Stomach (tissue), 8 donors: ENCODE measurements at regions not wholly inside any gene's neighbourhood (a gene's known extent, or its start where the extent isn't known, plus 50 kb on each side); places are given as distances from the start of the nearest gene placed in this dataset.
"Not testable (repeated sequence)": the region's sequence is repeated elsewhere in the genome, so short reads cannot be mapped to it uniquely, and the experiment has no call there.

ENCODE experiments used
- DNase-seq, 2 donors: peaks; one replicate each; pipeline versions ENCODE4 v3.0.0 to v3.0.0-alpha.2; 2013 to 2019
- H3K27ac ChIP-seq, 5 donors: fragments of 200-600 bp in 4 of 5; sonication (generic) in 4 of 5; one replicate each; pipeline ENCODE4 v1.5.1; 2013 to 2019; ENCODE audit warnings: mild to moderate bottlenecking in 1 of 5, moderate library complexity in 1 of 5
- H3K27me3 ChIP-seq, 3 donors: fragments of 200-600 bp; sonication (generic); one replicate each; pipeline ENCODE4 v1.5.1; 2017 to 2019; ENCODE audit warnings: mixed run types in 1 of 3
- H3K36me3 ChIP-seq, 4 donors: fragments of 200-600 bp; sonication (generic); 1 replicate in 3 of 4; 2 replicates in 1 of 4; pipeline ENCODE4 v1.5.1; 2016 to 2019
- H3K4me1 ChIP-seq, 4 donors: fragments of 200-600 bp; sonication (generic); one replicate each; pipeline ENCODE4 v1.5.1; 2016 to 2019
- H3K4me3 ChIP-seq, 4 donors: fragments of 200-600 bp; sonication (generic) in 3 of 4; one replicate each; pipeline ENCODE4 v1.5.1; 2016 to 2019; ENCODE audit warnings: mild to moderate bottlenecking in 1 of 4
- H3K9me3 ChIP-seq, 4 donors: fragments of 200-600 bp; sonication (generic); one replicate each; pipeline ENCODE4 v1.5.1; 2016 to 2019
- CTCF ChIP-seq, 7 experiments: fragments of 450-650 bp in 4 of 7; fragments of 200-600 bp in 3 of 7; sonication (generic) in 3 of 7; IDR thresholded peaks; one replicate each; pipeline ENCODE4 v1.5.1; 2016 to 2019; ENCODE audit warnings: antibody characterized with exemption in 7 of 7, control low read depth in 2 of 7, mild to moderate bottlenecking in 1 of 7
- EP300 ChIP-seq: sonication (generic); formaldehyde crosslinking; IDR thresholded peaks from one replicate; pipeline ENCODE4 v1.6.1; 2017; ENCODE audit warnings: antibody characterized with exemption
- POLR2A ChIP-seq, 4 donors: fragments of 450-650 bp; IDR thresholded peaks; one replicate each; pipeline ENCODE4 v1.6.1; 2016; ENCODE audit warnings: antibody characterized with exemption in 4 of 4, control low read depth in 2 of 4, mild to moderate bottlenecking in 1 of 4, moderate library complexity in 1 of 4
- POLR2AphosphoS5 ChIP-seq, 3 donors: sonication (generic); formaldehyde crosslinking; IDR thresholded peaks; one replicate each; pipeline ENCODE4 v1.6.1; 2016; ENCODE audit warnings: antibody characterized with exemption in 3 of 3
- WGBS, 5 donors: extraction: QIAGEN DNeasy Blood & Tissue Kit in 3 of 5; methylation state at CpG; one replicate each; pipeline versions ENCODE4 v1.1.5 to v1.1.7; 2013 to 2018; 5-methylcytosine and 5-hydroxymethylcytosine counted together
- intact Hi-C: fragments of 100-400 bp; cut with DNase I; formaldehyde crosslinking; loops from one replicate; pipeline ENCODE4 v1.15.1; 2023; ENCODE audit warnings: low total_unique reads
- donor health status: healthy with polysubstance abuse.
- donor health status: Bipolar disorder and iron deficiency.
- donor health status: healthy.

- Histone ChIP-seq H3K9me3 (no peaks in the 10 kb centered on the region), H3K4me3 (no peak overlapping the region), H3K4me1 (peaks cover 0 to 6% (median 0%) of the 10 kb centered on the region in 4 donors), H3K27ac (no peak overlapping the region), H3K27me3 (no peaks in the 10 kb centered on the region), H3K36me3 (no peaks in the 10 kb centered on the region)
- intact Hi-C loops = no loop called here
- 87 to 97% (median 93%) methylated on average over 3 of the region's 3 CpGs for WGBS, 5 donors
- TF ChIP-seq EP300 (no peak), CTCF (IDR thresholded peaks at IDR 0.05) (no peak), POLR2A (IDR thresholded peaks at IDR 0.05) (no peak)
- no peak for DNase-seq
Measured at GRCh38 chr4:167893531-167893930, 198.8 kb upstream of the ANXA10 start.

DNA sequence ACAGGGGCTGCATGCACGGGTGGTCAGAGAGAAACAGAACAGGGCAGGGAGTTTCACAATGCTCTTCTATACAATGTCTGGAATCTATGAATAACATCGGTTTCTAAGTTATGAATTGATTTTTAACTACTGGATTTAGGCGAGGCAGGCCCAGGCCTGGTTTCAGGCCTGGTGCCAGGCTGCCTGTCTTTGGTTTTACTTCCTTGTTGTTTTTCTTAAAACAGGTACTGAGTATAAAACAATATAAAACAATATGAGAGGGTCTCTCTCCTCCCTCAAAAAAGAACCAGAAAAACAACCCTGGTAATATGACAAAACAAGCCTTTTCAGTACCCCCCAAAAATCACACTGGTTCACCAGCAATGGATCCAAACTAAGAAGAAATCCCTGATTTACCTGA lies 196.1 kb upstream of the ANXA10 start:
- H3K27me3 ChIP-seq, H3K27ac ChIP-seq, H3K36me3 ChIP-seq, H3K4me3 ChIP-seq, intact Hi-C loops, H3K4me1 ChIP-seq, H3K9me3 ChIP-seq, DNase-seq: not testable (repeated sequence)
- 23 to 44% (median 29%) methylated on average over 2 to 3 of the region's 3 CpGs for WGBS, 5 donors

GRCh38 chr4:167897116-167897515 lies 195.2 kb upstream of the ANXA10 start:
- DNase-seq = peak in 1 of 2 donors; percentile 5
- Histone ChIP-seq H3K4me1 (peaks cover 0 to 6% (median 0%) of the 10 kb centered on the region in 4 donors), H3K9me3 (no peaks in the 10 kb centered on the region), H3K36me3 (no peaks in the 10 kb centered on the region), H3K4me3 (no peak overlapping the region), H3K27me3 (no peaks in the 10 kb centered on the region), H3K27ac (no peak overlapping the region)
- TF ChIP-seq CTCF (IDR thresholded peaks at IDR 0.05) = no peak
- no peak for TF ChIP-seq POLR2A (IDR thresholded peaks at IDR 0.05)
- TF ChIP-seq EP300 = no peak
- no peak for TF ChIP-seq POLR2AphosphoS5 (IDR thresholded peaks at IDR 0.05)
- intact Hi-C loops = no loop called here
- 23 to 44% (median 31%) methylated on average over 5 of the region's 5 CpGs for WGBS, 5 donors

- DNase-seq = no peak
- 23 to 71% (median 41%) methylated on average over 1 of the region's 1 CpG for WGBS, 5 donors
- no peaks in the 10 kb centered on the region for H3K27me3 ChIP-seq
- no peaks in the 10 kb centered on the region for H3K36me3 ChIP-seq
- no peaks in the 10 kb centered on the region for H3K4me1 ChIP-seq
- intact Hi-C loops = no loop called here
- no peaks in the 10 kb centered on the region for H3K9me3 ChIP-seq
- no peak for TF ChIP-seq POLR2A (IDR thresholded peaks at IDR 0.05)
- no peak for TF ChIP-seq POLR2AphosphoS5 (IDR thresholded peaks at IDR 0.05)
- no peak for TF ChIP-seq CTCF (IDR thresholded peaks at IDR 0.05)
- no peak for TF ChIP-seq EP300
- H3K4me3 ChIP-seq = no peak overlapping the region
- no peak overlapping the region for H3K27ac ChIP-seq
Measured at GRCh38 chr4:167903291-167903721, 189.0 kb upstream of the ANXA10 start.

- intact Hi-C loops = no loop called here
- Histone ChIP-seq H3K27me3 (no peaks in the 10 kb centered on the region), H3K4me3 (no peak overlapping the region), H3K9me3 (no peaks in the 10 kb centered on the region), H3K36me3 (no peaks in the 10 kb centered on the region), H3K4me1 (no peaks in the 10 kb centered on the region), H3K27ac (no peak overlapping the region)
- WGBS, 5 donors = 86 to 95% (median 91%) methylated on average over 1 of the region's 1 CpG
- no peak for DNase-seq
- TF ChIP-seq EP300 = no peak
- no peak for TF ChIP-seq POLR2A (IDR thresholded peaks at IDR 0.05)
- TF ChIP-seq CTCF (IDR thresholded peaks at IDR 0.05) = no peak
- TF ChIP-seq POLR2AphosphoS5 (IDR thresholded peaks at IDR 0.05) = no peak
Measured at GRCh38 chr4:167906851-167907250, 185.5 kb upstream of the ANXA10 start.
